SK-N-SH (cell line): ENCODE measurements at regions not wholly inside any gene's neighbourhood (a gene's known extent, or its start where the extent isn't known, plus 50 kb on each side); places are given as distances from the start of the nearest gene placed in this dataset.

ENCODE experiments used
- CTCF ChIA-PET: fragments of 300-600, 350-600 bp; formaldehyde crosslinking; extraction: SDS; loops from one replicate; lab custom pipeline; 2021; lab: Yijun Ruan, JAX
- POLR2A ChIA-PET: fragments of 350-600 bp; sonication (Branson Sonifier 250); formaldehyde crosslinking; extraction: SDS; loops from one replicate; lab custom pipeline; 2020; ENCODE audit warnings: antibody characterized with exemption, inconsistent platforms; lab: Yijun Ruan, JAX
- DNase-seq: peaks from one replicate; pipeline ENCODE4 v3.0.0; 2012
- H2AFZ ChIP-seq: fragments of 200-600 bp; sonication (generic); 2 replicates; pipeline ENCODE4 v1.8.1; 2016; ENCODE audit warnings: antibody characterized with exemption, mild to moderate bottlenecking, low read depth
- H3F3A ChIP-seq: fragments of 200-600 bp; sonication (generic); replicated peaks from 2 replicates; pipeline ENCODE3; 2016; ENCODE audit warnings: antibody characterized with exemption, mild to moderate bottlenecking; ENCODE audit not compliant: insufficient read depth
- H3K27ac ChIP-seq, 2 experiments: fragments of 200-500 bp in 1 of 2; fragments of 200-600 bp in 1 of 2; sonication (Bioruptor generic) in 1 of 2; sonication (generic), shearing (Covaris generic) in 1 of 2; 2 replicates each; pipeline versions ENCODE4 v1.5.1 to v1.6.1; 2014 to 2016; ENCODE audit warnings: low read depth in 2 of 2, inconsistent platforms in 1 of 2, low read length in 1 of 2, mild to moderate bottlenecking in 1 of 2, mixed read lengths in 1 of 2
- H3K27me3 ChIP-seq: fragments of 200-600 bp; sonication (generic), shearing (Covaris generic); 2 replicates; pipeline ENCODE4 v1.6.1; 2016; ENCODE audit warnings: mixed run types; ENCODE audit not compliant: insufficient read depth
- H3K36me3 ChIP-seq, 2 experiments: fragments of 200-500 bp in 1 of 2; fragments of 200-600 bp in 1 of 2; sonication (Bioruptor generic) in 1 of 2; sonication (generic) in 1 of 2; replicated peaks in 1 of 2; 2 replicates each; pipeline versions ENCODE3 to v1.5.1; 2014 to 2016; ENCODE audit warnings: low read length in 1 of 2, mild to moderate bottlenecking in 1 of 2; ENCODE audit not compliant: insufficient read depth in 2 of 2, control insufficient read depth in 1 of 2
- H3K4me1 ChIP-seq, 2 experiments: fragments of 200-500 bp in 1 of 2; fragments of 200-600 bp in 1 of 2; sonication (Bioruptor generic) in 1 of 2; sonication (generic), shearing (Covaris generic) in 1 of 2; 2 replicates each; pipeline versions ENCODE4 v1.5.1 to v1.6.1; 2014 to 2016; ENCODE audit warnings: low read depth in 1 of 2, low read length in 1 of 2, mixed run types in 1 of 2; ENCODE audit not compliant: insufficient read depth in 2 of 2, control insufficient read depth in 1 of 2
- H3K4me2 ChIP-seq: fragments of 200-600 bp; sonication (generic), shearing (Covaris generic); 2 replicates; pipeline ENCODE4 v1.6.1; 2017; ENCODE audit warnings: mixed run types
- H3K4me3 ChIP-seq, 2 experiments: fragments of 200-500 bp in 1 of 2; fragments of 200-600 bp in 1 of 2; sonication (Bioruptor generic) in 1 of 2; sonication (generic), shearing (Covaris generic) in 1 of 2; 2 replicates each; pipeline versions ENCODE4 v1.5.1 to v1.8.1; 2014 to 2016; ENCODE audit warnings: low read depth in 2 of 2, inconsistent platforms in 1 of 2, low read length in 1 of 2, mild to moderate bottlenecking in 1 of 2, mixed read lengths in 1 of 2, moderate library complexity in 1 of 2
- H3K79me2 ChIP-seq: fragments of 200-600 bp; sonication (generic); 2 replicates; pipeline ENCODE4 v1.8.1; 2017; ENCODE audit warnings: mild to moderate bottlenecking; ENCODE audit not compliant: insufficient read depth
- H3K9ac ChIP-seq: fragments of 200-600 bp; sonication (generic); 2 replicates; pipeline ENCODE4 v1.6.1; 2017; ENCODE audit warnings: mixed run types
- H3K9me2 ChIP-seq: fragments of 200-600 bp; sonication (generic); 2 replicates; pipeline ENCODE4 v1.6.1; 2017; ENCODE audit warnings: mixed run types
- H3K9me3 ChIP-seq: fragments of 200-600 bp; sonication (generic); 2 replicates; pipeline ENCODE4 v1.6.1; 2017; ENCODE audit warnings: mixed run types, mild to moderate bottlenecking, moderate library complexity
- H4K20me1 ChIP-seq: fragments of 200-600 bp; sonication (generic); 2 replicates; pipeline ENCODE4 v1.6.1; 2017; ENCODE audit warnings: mild to moderate bottlenecking, mixed run types; ENCODE audit not compliant: insufficient read depth
- CHD2 ChIP-seq: fragments of 150-350 bp; IDR thresholded peaks from 2 replicates; pipeline ENCODE4 v1.6.1; 2018; ENCODE audit warnings: low read length; ENCODE audit not compliant: partially characterized antibody
- ELF1 ChIP-seq: IDR thresholded peaks from 2 replicates; pipeline ENCODE4 v1.4.0; 2012
- EP300 ChIP-seq, 2 experiments: IDR thresholded peaks; 2 replicates each; pipeline versions ENCODE4 v1.4.0 to v1.6.1; 2012; ENCODE audit warnings: borderline replicate concordance in 1 of 2, low read depth in 1 of 2, low read length in 1 of 2
- FOXJ3 ChIP-seq: sonication (generic); formaldehyde crosslinking; IDR thresholded peaks from 2 replicates; pipeline ENCODE4 v1.5.1; 2020; ENCODE audit warnings: mild to moderate bottlenecking, missing genetic modification reagents
- FOXM1 ChIP-seq: IDR thresholded peaks from 2 replicates; pipeline ENCODE4 v1.4.0; 2012; ENCODE audit warnings: low read depth, mild to moderate bottlenecking
- GABPA ChIP-seq: IDR thresholded peaks from 2 replicates; pipeline ENCODE4 v1.4.0; 2012; ENCODE audit warnings: low read depth, mild to moderate bottlenecking
- GATA2 ChIP-seq: sonication (generic); formaldehyde crosslinking; IDR thresholded peaks from 2 replicates; pipeline ENCODE4 v1.5.0; 2020; ENCODE audit warnings: mild to moderate bottlenecking, missing genetic modification reagents
- JUND ChIP-seq: IDR thresholded peaks from 2 replicates; pipeline ENCODE4 v1.4.0; 2012
- MEF2A ChIP-seq: IDR thresholded peaks from 2 replicates; pipeline ENCODE4 v1.4.0; 2012; ENCODE audit warnings: low read depth, borderline replicate concordance
- POLR2AphosphoS5 ChIP-seq: IDR thresholded peaks from 2 replicates; pipeline ENCODE4 v1.6.1; 2012; ENCODE audit warnings: low read depth, low read length
- RCOR1 ChIP-seq: fragments of 150-350 bp; IDR thresholded peaks from 2 replicates; pipeline ENCODE4 v1.6.1; 2017; ENCODE audit warnings: antibody characterized with exemption, low read length
- RFX5 ChIP-seq: IDR thresholded peaks from 2 replicates; pipeline ENCODE4 v1.6.1; 2012; ENCODE audit warnings: mild to moderate bottlenecking, improper control_type of control experiment, low read length
- SIN3A ChIP-seq: IDR thresholded peaks from 2 replicates; pipeline ENCODE4 v1.6.1; 2012; ENCODE audit warnings: low read depth, mild to moderate bottlenecking, low read length, moderate library complexity, borderline replicate concordance
- SMC3 ChIP-seq: IDR thresholded peaks from 2 replicates; pipeline ENCODE4 v1.6.1; 2012; ENCODE audit warnings: low read depth, low read length, improper control_type of control experiment
- TAF1 ChIP-seq: IDR thresholded peaks from 2 replicates; pipeline ENCODE4 v1.6.1; 2012; ENCODE audit warnings: low read depth, mild to moderate bottlenecking, low read length, moderate library complexity, borderline replicate concordance
- TCF12 ChIP-seq: IDR thresholded peaks from 2 replicates; pipeline ENCODE4 v1.4.0; 2012
- TEAD4 ChIP-seq: IDR thresholded peaks from 2 replicates; pipeline ENCODE4 v1.4.0; 2012; ENCODE audit warnings: mild to moderate bottlenecking, borderline replicate concordance; ENCODE audit not compliant: insufficient read depth
- WGBS: methylation state at CpG from one replicate; pipeline ENCODE4 v1.1.6; 2017; ENCODE audit warnings: low lambda C conversion rate; 5-methylcytosine and 5-hydroxymethylcytosine counted together
- TF ChIP-seq, protein P1 (sequence below): IDR thresholded peaks from 2 replicates; pipeline ENCODE4 v1.4.0; 2012; ENCODE audit warnings: low read depth, borderline replicate concordance
- TF ChIP-seq, protein P2 (sequence below): fragments of 200-600 bp; sonication (generic); IDR thresholded peaks from 2 replicates; pipeline ENCODE4 v1.6.1; 2017; ENCODE audit warnings: antibody characterized with exemption, mild to moderate bottlenecking, moderate library complexity
- TF ChIP-seq, protein P3 (sequence below): IDR thresholded peaks from 2 replicates; pipeline ENCODE4; 2012
- TF ChIP-seq, protein P4 (sequence below): IDR thresholded peaks from 2 replicates; pipeline ENCODE4 v1.4.0; 2012; ENCODE audit warnings: low read depth
- TF ChIP-seq, protein P5 (sequence below): IDR thresholded peaks from 2 replicates; pipeline ENCODE4 v1.4.0; 2012; ENCODE audit warnings: low read depth, borderline replicate concordance
- TF ChIP-seq, protein P6 (sequence below): fragments of 150-350 bp; IDR thresholded peaks from 2 replicates; pipeline ENCODE4 v1.6.1; 2017; ENCODE audit warnings: antibody characterized with exemption, low read length, low read depth, borderline replicate concordance

DNA sequence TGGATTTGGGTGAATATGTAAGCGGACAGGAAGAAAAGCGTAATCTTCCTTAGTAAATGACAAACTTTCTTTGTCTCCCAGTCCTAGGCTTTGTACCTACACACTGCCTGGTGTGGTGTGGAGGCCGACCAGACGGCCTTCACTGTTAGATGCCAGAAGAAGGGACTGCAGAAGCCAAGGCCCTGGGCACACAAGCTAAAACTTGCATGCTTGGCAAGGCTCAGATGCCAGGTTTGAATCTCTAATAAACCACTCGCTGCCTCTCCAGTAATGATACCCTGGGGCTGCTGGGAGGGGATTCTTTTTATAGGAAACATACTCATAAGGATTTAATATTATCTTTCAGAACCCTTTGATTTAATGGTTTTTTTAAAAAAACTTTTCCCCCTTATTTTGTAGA lies 263.8 kb downstream of the PTPRC start:
- CTCF ChIA-PET = interaction anchor here (0.7 to 1.6 kb wide), 5 partner anchors 10 to 500 kb away, joined by 3 to 4 read pairs (median 3); no protein-coding TSS in a partner anchor
- POLR2A ChIA-PET = no interaction called here
- H3K4me2 ChIP-seq = no peak overlapping the region

DNA sequence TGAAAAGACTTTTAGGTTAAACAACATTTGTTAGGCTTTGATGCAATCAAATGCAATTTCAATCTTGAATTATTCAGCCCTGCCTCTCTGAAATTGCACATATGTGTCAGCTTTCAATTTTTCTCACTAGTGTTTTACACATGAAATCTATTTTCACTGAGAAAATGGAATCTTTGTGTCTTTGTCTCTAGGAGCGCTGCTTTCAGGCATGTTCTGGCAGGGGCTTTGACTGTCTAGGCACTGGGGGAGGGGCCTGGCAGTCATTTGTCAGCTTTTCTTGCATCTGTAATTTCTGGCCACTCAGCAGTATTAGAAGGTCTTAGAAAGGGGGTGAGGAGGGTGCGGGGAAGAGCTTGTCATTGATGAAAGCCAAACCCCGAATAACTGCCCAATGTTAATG lies 264.4 kb downstream of the PTPRC start:
- CTCF ChIA-PET = interaction anchor here (0.7 to 1.6 kb wide), 7 partner anchors 10 to 500 kb away, joined by 3 to 4 read pairs (median 3); no protein-coding TSS in a partner anchor
- TF ChIP-seq, protein P1, sequence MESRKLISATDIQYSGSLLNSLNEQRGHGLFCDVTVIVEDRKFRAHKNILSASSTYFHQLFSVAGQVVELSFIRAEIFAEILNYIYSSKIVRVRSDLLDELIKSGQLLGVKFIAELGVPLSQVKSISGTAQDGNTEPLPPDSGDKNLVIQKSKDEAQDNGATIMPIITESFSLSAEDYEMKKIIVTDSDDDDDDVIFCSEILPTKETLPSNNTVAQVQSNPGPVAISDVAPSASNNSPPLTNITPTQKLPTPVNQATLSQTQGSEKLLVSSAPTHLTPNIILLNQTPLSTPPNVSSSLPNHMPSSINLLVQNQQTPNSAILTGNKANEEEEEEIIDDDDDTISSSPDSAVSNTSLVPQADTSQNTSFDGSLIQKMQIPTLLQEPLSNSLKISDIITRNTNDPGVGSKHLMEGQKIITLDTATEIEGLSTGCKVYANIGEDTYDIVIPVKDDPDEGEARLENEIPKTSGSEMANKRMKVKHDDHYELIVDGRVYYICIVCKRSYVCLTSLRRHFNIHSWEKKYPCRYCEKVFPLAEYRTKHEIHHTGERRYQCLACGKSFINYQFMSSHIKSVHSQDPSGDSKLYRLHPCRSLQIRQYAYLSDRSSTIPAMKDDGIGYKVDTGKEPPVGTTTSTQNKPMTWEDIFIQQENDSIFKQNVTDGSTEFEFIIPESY = no peak
- TF ChIP-seq RCOR1 = no peak
- no peak for TF ChIP-seq TCF12
- no peak for TF ChIP-seq POLR2AphosphoS5
- TF ChIP-seq ELF1 = no peak
- TF ChIP-seq EP300 (IDR thresholded peaks at IDR 0.05; ENCODE audit: borderline replicate concordance in 1 of 2, low read depth in 1 of 2, low read length in 1 of 2) = no peak
- no peak for TF ChIP-seq TAF1
- TF ChIP-seq TEAD4 = no peak
- TF ChIP-seq, protein P2, sequence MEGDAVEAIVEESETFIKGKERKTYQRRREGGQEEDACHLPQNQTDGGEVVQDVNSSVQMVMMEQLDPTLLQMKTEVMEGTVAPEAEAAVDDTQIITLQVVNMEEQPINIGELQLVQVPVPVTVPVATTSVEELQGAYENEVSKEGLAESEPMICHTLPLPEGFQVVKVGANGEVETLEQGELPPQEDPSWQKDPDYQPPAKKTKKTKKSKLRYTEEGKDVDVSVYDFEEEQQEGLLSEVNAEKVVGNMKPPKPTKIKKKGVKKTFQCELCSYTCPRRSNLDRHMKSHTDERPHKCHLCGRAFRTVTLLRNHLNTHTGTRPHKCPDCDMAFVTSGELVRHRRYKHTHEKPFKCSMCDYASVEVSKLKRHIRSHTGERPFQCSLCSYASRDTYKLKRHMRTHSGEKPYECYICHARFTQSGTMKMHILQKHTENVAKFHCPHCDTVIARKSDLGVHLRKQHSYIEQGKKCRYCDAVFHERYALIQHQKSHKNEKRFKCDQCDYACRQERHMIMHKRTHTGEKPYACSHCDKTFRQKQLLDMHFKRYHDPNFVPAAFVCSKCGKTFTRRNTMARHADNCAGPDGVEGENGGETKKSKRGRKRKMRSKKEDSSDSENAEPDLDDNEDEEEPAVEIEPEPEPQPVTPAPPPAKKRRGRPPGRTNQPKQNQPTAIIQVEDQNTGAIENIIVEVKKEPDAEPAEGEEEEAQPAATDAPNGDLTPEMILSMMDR = no peak
- no peak for TF ChIP-seq CHD2
- TF ChIP-seq, protein P3, sequence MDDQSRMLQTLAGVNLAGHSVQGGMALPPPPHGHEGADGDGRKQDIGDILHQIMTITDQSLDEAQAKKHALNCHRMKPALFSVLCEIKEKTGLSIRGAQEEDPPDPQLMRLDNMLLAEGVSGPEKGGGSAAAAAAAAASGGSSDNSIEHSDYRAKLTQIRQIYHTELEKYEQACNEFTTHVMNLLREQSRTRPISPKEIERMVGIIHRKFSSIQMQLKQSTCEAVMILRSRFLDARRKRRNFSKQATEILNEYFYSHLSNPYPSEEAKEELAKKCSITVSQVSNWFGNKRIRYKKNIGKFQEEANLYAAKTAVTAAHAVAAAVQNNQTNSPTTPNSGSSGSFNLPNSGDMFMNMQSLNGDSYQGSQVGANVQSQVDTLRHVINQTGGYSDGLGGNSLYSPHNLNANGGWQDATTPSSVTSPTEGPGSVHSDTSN = no peak
- TF ChIP-seq GATA2 (CRISPR knock-in tag) = no peak
- TF ChIP-seq RFX5 = no peak
- TF ChIP-seq FOXJ3 (CRISPR knock-in tag) = no peak
- TF ChIP-seq SIN3A = no peak

More for the DNA sequence above, 263.8 kb downstream of the PTPRC start:
- Histone ChIP-seq H3K9me2 (no peaks in the 10 kb centered on the region), H3K4me1 (peaks cover 15 to 36% of the 10 kb centered on the region in 2 experiments; a peak in 3 of 4 replicates), H3K9me3 (no peaks in the 10 kb centered on the region), H3F3A (peaks cover 10% of the 10 kb centered on the region), H3K9ac (no peak overlapping the region), H3K27me3 (no peaks in the 10 kb centered on the region), H3K27ac (peak overlapping the region in 1 of 2 experiments; percentile 62; a peak in 2 of 4 replicates), H3K79me2 (peaks cover 13% of the 10 kb centered on the region), H4K20me1 (no peaks in the 10 kb centered on the region), H3K36me3 (peaks cover 20 to 47% of the 10 kb centered on the region in 2 experiments), H2AFZ (no peak overlapping the region), H3K4me3 (no peak overlapping the region)
- 87% methylated on average over 5 of the region's 5 CpGs for WGBS
- DNase-seq = no peak
- TF ChIP-seq FOXM1 (no peak), GATA2 (CRISPR knock-in tag) (no peak), GABPA (no peak), EP300 (IDR thresholded peaks at IDR 0.05; ENCODE audit: borderline replicate concordance in 1 of 2, low read depth in 1 of 2, low read length in 1 of 2) (no peak), JUND (no peak), MEF2A (no peak), SMC3 (no peak)
- TF ChIP-seq, protein P4, sequence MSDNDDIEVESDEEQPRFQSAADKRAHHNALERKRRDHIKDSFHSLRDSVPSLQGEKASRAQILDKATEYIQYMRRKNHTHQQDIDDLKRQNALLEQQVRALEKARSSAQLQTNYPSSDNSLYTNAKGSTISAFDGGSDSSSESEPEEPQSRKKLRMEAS = no peak
- TF ChIP-seq, protein P5, sequence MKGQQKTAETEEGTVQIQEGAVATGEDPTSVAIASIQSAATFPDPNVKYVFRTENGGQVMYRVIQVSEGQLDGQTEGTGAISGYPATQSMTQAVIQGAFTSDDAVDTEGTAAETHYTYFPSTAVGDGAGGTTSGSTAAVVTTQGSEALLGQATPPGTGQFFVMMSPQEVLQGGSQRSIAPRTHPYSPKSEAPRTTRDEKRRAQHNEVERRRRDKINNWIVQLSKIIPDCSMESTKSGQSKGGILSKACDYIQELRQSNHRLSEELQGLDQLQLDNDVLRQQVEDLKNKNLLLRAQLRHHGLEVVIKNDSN = no peak
- TF ChIP-seq, protein P6, sequence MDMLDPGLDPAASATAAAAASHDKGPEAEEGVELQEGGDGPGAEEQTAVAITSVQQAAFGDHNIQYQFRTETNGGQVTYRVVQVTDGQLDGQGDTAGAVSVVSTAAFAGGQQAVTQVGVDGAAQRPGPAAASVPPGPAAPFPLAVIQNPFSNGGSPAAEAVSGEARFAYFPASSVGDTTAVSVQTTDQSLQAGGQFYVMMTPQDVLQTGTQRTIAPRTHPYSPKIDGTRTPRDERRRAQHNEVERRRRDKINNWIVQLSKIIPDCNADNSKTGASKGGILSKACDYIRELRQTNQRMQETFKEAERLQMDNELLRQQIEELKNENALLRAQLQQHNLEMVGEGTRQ = no peak

More for the DNA sequence above, 264.4 kb downstream of the PTPRC start:
- Histone ChIP-seq H3K4me3 (no peak overlapping the region), H2AFZ (no peak overlapping the region), H3F3A (peaks cover 10% of the 10 kb centered on the region), H4K20me1 (no peaks in the 10 kb centered on the region), H3K27me3 (no peaks in the 10 kb centered on the region), H3K9me3 (no peaks in the 10 kb centered on the region), H3K4me1 (peaks cover 15 to 33% of the 10 kb centered on the region in 2 experiments; a peak in 3 of 4 replicates), H3K27ac (peak overlapping the region in 1 of 2 experiments; percentile 62; a peak in 2 of 4 replicates), H3K9ac (no peak overlapping the region), H3K79me2 (peaks cover 19% of the 10 kb centered on the region), H3K36me3 (peaks cover 17 to 53% of the 10 kb centered on the region in 2 experiments), H3K4me2 (no peak overlapping the region), H3K9me2 (no peaks in the 10 kb centered on the region)
- DNase-seq = no peak
- POLR2A ChIA-PET = no interaction called here
- 92% methylated on average over 3 of the region's 3 CpGs for WGBS
